ENCODE measurements at regions not wholly inside any gene's neighbourhood (a gene's known extent, or its start where the extent isn't known, plus 50 kb on each side); places are given as distances from the start of the nearest gene placed in this dataset.

- Mint-ChIP-seq H3K9me3 (no peaks in the 10 kb centered on the region), H3K36me3 (no peaks in the 10 kb centered on the region), H3K27ac (no peak overlapping the region)
- ATAC-seq, result no peak
- no peak for DNase-seq (ENCODE audit: low spot score in 2 of 2)
Measured at GRCh38 chr1:54497338-54497737, 50.7 kb upstream of the ACOT11 start.

DNA sequence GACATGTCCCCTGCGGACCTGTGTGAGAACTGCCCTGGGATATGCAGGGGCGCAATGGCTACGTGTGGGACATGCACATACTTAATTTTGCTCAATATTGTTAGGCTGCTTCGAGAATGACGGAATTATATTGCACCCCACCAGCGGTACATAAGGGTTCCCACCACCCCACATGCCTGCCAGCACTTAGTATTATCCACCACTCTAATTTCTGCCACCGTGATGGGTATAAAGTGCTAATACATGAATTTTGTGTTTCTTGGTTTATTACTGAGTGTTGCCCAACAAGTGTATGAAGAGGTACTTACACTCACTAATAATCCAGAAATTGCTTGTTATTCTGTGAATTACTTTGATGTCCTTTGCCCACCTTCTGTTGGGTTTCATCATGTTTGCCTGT, 52.1 kb upstream of the ACOT11 start:
- no peak overlapping the region for H3K27ac Mint-ChIP-seq
- no peaks in the 10 kb centered on the region for H3K9me3 Mint-ChIP-seq

GRCh38 chr1:54493608-54494007, 54.4 kb upstream of the ACOT11 start:
- no peak overlapping the region for H3K27ac Mint-ChIP-seq
- H3K36me3 Mint-ChIP-seq, result no peaks in the 10 kb centered on the region
- no peak for DNase-seq (ENCODE audit: low spot score in 2 of 2)
- H3K9me3 Mint-ChIP-seq, result no peaks in the 10 kb centered on the region
- no peak for ATAC-seq

More for the DNA sequence above, 52.1 kb upstream of the ACOT11 start:
- DNase-seq (ENCODE audit: low spot score in 2 of 2) (no peak), ATAC-seq (no peak)
- H3K36me3 Mint-ChIP-seq, result no peaks in the 10 kb centered on the region

GRCh38 chr1:54490361-54491248, 57.4 kb upstream of the ACOT11 start:
- no peak for DNase-seq (ENCODE audit: low spot score in 2 of 2)
- no peaks in the 10 kb centered on the region for H3K9me3 Mint-ChIP-seq
- ATAC-seq, result peak in 1 of 2 donors; percentile 3
- no peaks in the 10 kb centered on the region for H3K36me3 Mint-ChIP-seq
- no peak overlapping the region for H3K27ac Mint-ChIP-seq

DNA sequence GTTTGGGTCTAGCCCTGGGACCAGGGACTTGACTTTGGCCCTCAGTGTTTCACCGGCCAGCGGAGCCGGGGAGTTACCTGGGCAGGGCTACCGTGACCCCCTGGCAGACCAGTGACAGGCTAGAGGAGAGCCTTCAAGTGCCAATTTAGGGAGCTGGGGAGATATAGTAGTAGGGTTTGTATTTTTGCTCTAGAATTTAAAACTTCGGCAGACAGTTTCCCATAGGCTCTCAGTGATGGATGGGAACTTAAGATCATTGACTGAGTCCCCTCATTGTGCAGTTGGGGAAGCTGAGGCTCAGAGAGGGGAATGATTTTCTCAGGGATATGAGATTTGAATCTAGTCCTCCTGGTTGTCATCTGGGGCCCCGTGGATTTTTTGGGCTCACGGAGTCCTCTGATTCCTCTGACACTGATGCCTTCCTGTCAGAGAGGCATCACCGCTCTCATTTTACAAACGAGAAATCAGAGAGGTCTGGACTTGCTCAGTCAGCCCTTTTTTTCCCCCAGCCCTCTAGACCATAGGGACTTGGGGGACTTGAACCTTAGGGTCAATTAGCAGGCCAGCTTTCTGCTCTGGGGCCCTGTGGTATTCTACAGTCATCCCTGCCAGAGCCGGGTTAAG, 58.3 kb upstream of the ACOT11 start:
- no peak overlapping the region for H3K27ac Mint-ChIP-seq
- DNase-seq (ENCODE audit: low spot score in 2 of 2) (no peak), ATAC-seq (peak in 1 of 2 donors; percentile 16)
- H3K9me3 Mint-ChIP-seq, result no peaks in the 10 kb centered on the region
- no peaks in the 10 kb centered on the region for H3K36me3 Mint-ChIP-seq

DNA sequence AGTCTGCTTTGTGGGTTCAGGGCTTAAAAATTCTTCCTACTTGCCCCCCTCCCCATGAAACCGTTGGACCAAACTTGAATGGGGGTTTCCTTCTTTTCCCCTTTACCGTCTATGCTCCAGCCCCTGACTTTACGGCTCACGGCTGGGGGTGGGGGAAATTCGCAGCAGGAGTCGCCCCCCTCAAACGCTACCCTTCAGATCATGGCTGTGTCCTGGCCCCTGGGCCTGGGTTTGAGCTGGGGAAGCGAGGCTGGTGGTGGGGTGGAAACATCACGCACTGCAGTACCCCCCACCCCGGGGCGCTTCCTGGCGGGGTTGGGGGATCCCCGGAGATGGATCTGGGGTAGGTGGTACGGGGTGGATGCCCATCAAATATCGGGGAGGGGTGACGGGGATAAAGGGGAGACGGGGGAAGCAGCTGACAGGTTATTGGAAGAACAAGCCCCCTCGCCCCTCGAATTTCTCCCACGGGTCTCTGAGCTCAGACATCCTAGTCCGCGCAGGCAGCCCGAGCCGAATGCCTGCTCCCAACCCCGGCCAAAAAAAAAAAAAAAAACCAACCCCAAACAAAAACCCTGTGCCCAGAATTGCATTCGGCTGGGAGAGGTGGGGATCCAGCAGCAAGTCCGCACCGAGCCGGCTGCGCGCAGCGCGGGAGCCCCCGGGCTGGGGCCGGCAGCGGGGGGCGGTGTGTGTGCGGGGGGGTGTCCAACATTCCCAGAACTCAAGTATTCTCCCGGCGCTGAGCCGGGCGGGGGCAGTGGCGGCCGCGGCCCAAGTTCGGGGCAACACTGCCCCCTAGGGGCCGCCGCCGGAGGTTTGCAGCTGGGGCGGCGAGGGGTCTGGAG, 59.0 kb upstream of the ACOT11 start:
- peak; percentile 78 to 85 for DNase-seq (ENCODE audit: low spot score in 2 of 2)
- peak; percentile 71 to 79 for ATAC-seq
- Mint-ChIP-seq H3K27ac (peak overlapping the region in 1 of 2 donors; percentile 79), H3K9me3 (no peaks in the 10 kb centered on the region), H3K36me3 (no peaks in the 10 kb centered on the region)

DNA sequence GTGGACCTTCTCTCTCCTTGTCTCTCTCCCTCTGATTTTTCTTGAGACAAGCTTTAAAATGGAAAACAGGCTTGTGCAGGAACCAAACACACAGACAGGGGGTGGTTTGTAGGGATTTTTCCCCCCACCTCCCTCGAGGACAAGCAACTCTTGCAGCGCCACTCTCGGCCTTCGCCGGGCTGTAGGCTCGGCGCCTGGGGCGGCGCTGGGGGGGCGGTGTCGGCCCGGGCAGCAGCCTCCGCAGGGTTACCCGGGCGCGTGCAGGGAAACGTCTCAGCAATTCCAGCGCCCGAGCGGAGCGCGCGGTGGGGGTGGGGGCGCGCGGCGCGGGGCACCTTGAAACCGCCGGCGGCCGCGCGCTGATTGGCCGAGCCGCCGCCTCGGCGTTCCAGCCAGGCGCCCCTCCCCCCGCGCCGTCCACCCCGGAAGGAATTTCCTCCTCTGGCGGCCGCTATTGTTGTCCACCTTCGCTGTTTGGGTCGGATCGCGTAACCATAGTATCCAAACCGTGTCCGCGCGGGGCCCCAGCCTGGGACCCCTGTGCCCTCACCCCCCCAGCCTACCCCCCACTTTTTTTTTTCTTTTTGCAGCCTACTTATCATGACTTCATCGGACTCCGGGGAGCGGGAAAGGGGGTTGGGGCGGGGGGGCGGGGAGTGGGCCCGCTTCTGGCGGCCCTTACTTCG, 59.8 kb upstream of the ACOT11 start:
- peak overlapping the region in 1 of 2 donors; percentile 79 for H3K27ac Mint-ChIP-seq
- no peaks in the 10 kb centered on the region for H3K9me3 Mint-ChIP-seq
- H3K36me3 Mint-ChIP-seq, result no peaks in the 10 kb centered on the region
- ATAC-seq, result peak; percentile 50 to 69
- DNase-seq (ENCODE audit: low spot score in 2 of 2), result peak; percentile 69 to 81

DNA sequence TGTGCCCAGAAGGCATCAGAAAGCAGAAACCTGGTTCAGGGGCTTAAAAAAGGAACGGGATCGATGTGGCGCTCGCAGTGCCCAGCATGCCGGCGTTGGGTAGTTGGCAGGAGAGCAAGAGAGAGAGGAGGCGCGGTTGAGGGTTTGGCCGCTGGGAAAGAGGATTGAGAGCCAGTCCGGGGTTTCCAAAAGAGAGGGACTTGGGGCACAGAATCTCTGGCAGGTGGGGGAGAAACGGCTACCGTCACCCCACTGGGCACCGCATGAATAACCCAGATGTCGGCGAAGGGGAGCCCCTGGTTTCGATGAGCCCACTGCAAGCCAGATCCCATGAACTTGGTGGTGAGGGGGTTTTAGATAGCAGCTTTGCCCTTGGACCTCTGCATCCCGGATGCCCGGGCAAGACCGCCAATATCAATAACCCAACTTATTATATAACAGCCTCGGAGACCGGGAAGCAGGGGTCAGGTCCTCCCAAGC, 60.4 kb upstream of the ACOT11 start:
- no peak for DNase-seq (ENCODE audit: low spot score in 2 of 2)

DNA sequence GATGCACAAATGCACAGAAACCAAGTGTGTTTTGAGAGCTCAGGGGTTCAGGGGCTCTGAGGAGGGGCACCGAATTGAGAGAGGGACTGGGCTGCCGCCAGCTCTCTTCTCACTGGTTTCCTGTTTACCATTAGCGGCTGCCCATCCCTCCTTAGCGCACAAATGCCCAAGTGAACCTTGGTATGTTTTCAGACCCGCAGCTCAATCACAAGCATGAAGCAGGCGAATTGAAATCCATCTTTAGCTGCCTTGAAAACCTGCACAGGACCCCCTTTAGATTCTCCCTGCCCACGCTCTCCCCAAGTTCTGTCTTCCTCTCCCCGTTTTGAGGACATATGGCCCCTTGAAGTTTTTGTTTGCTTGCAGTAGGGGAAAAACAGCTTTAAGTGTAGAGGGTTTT, 61.1 kb upstream of the ACOT11 start:
- H3K9me3 Mint-ChIP-seq, result no peaks in the 10 kb centered on the region
- H3K36me3 Mint-ChIP-seq, result no peaks in the 10 kb centered on the region
- peak overlapping the region in 1 of 2 donors; percentile 54 for H3K27ac Mint-ChIP-seq
- DNase-seq (ENCODE audit: low spot score in 2 of 2), result no peak
- ATAC-seq, result no peak

More for the DNA sequence above, 60.4 kb upstream of the ACOT11 start:
- Mint-ChIP-seq H3K36me3 (no peaks in the 10 kb centered on the region), H3K27ac (peak overlapping the region; percentile 54 to 56), H3K9me3 (no peaks in the 10 kb centered on the region)
- ATAC-seq, result no peak

GRCh38 chr1:54485416-54485815, 62.6 kb upstream of the ACOT11 start:
- no peak for ATAC-seq
- Mint-ChIP-seq H3K36me3 (no peaks in the 10 kb centered on the region), H3K27ac (no peak overlapping the region), H3K9me3 (no peaks in the 10 kb centered on the region)
- no peak for DNase-seq (ENCODE audit: low spot score in 2 of 2)

GRCh38 chr1:54483875-54484437, 64.1 kb upstream of the ACOT11 start:
- DNase-seq (ENCODE audit: low spot score in 2 of 2) (no peak), ATAC-seq (no peak)
- Mint-ChIP-seq H3K9me3 (no peaks in the 10 kb centered on the region), H3K27ac (no peak overlapping the region), H3K36me3 (no peaks in the 10 kb centered on the region)

- ATAC-seq, result no peak
- no peak for DNase-seq (ENCODE audit: low spot score in 2 of 2)
- H3K36me3 Mint-ChIP-seq, result no peaks in the 10 kb centered on the region
Measured at GRCh38 chr1:54481201-54481884, 66.7 kb upstream of the ACOT11 start.

DNA sequence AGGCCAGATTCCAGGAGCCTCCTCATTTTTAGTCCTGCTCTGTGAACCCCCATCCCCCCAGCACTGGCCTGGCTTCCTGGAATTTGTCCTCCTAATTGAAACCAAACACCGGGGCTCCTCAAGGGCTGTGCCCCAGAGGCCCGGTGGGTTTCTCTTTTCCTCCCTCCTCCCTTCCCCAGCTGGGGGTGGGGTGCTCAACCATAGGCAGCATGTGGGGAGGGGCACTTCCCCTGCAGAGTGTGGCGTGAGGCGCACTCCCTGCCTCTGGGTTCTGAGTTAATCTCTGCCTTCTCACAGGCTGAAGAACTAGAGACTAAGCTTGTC, 67.5 kb upstream of the ACOT11 start:
- DNase-seq (ENCODE audit: low spot score in 2 of 2) (no peak), ATAC-seq (no peak)
- peak overlapping the region in 1 of 2 donors; percentile 17 for H3K27ac Mint-ChIP-seq
- H3K36me3 Mint-ChIP-seq, result no peaks in the 10 kb centered on the region
- H3K9me3 Mint-ChIP-seq, result no peaks in the 10 kb centered on the region

More at GRCh38 chr1:54481201-54481884, 66.7 kb upstream of the ACOT11 start:
- no peaks in the 10 kb centered on the region for H3K9me3 Mint-ChIP-seq
- H3K27ac Mint-ChIP-seq, result peak overlapping the region in 1 of 2 donors; percentile 17

DNA sequence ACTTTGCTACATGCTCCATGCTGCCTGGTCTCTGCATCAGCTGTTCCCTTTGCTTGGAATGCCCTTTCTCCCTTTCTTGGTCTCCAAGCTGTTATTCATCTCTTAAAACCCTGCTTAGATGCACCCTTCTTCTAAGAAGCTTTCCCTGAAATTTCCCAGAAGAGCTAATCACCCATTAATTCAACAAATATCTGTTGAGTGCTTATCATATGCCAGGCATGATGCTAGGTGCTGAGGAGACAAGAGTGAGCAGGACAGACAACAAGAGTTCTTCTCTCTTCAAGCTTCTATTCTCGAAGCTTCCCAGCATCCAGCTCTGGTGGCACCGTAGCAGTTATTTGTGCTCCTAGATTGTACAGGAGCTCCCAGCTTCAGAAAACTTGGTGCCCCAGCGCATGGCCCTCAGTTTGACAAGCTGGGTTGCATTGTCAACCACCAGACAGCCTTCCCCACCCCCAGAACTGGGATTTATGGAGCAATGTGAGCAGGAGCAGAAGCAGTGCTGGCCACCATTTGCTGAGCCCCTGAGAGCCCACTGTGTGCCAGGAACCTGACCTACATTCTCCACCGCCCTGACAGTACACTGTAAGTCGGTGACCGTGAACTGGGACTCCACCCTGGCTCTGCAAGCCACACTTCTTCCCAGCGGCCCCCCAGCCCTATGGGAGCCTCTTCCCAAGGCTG, 68.0 kb upstream of the ACOT11 start:
- DNase-seq (ENCODE audit: low spot score in 2 of 2) (no peak), ATAC-seq (no peak)
- Mint-ChIP-seq H3K9me3 (no peaks in the 10 kb centered on the region), H3K27ac (peak overlapping the region in 1 of 2 donors; percentile 17), H3K36me3 (no peaks in the 10 kb centered on the region)

GRCh38 chr1:54479251-54479650, 68.8 kb upstream of the ACOT11 start:
- Mint-ChIP-seq H3K27ac (no peak overlapping the region), H3K9me3 (no peaks in the 10 kb centered on the region), H3K36me3 (no peaks in the 10 kb centered on the region)
- no peak for DNase-seq (ENCODE audit: low spot score in 2 of 2)
- no peak for ATAC-seq
